ENCODE measurements at regions not wholly inside any gene's neighbourhood (a gene's known extent, or its start where the extent isn't known, plus 50 kb on each side); places are given as distances from the start of the nearest gene placed in this dataset.

GRCh38 chr4:33959519-33959918, 2284.8 kb downstream of the ARAP2 start:
- no peak overlapping the region for H3K27ac ChIP-seq (ENCODE audit: low read depth in 1 of 2, low read length in 2 of 2)

GRCh38 chr4:33961761-33962160, 2282.6 kb downstream of the ARAP2 start:
- POLR2A ChIA-PET, result no interaction called here
- DNase-seq (no peak), ATAC-seq (ENCODE audit: poor library complexity) (no peak)
- H3K9me3 ChIP-seq (ENCODE audit: control insufficient read depth in 1 of 2, insufficient read depth in 1 of 2, low read length in 2 of 2), result peaks cover 0 to 9% of the 10 kb centered on the region in 2 experiments
- no peaks in the 10 kb centered on the region for H3K36me3 ChIP-seq (ENCODE audit: insufficient read depth, low read length)
- Mint-ChIP-seq H3K27me3 (no peaks in the 10 kb centered on the region), H3K4me3 (no peak overlapping the region), H3K36me3 (ENCODE audit: low read depth) (no peaks in the 10 kb centered on the region), H3K27ac (no peak overlapping the region), H3K9me3 (peaks cover 17% of the 10 kb centered on the region), H3K4me1 (ENCODE audit: low read depth) (no peaks in the 10 kb centered on the region)
- CTCF ChIA-PET, result no interaction called here
- no peaks in the 10 kb centered on the region for H3K27me3 ChIP-seq (ENCODE audit: control insufficient read depth in 1 of 2, insufficient read depth in 2 of 2, low read length in 2 of 2)
- H3K27ac ChIP-seq (ENCODE audit: low read depth in 1 of 2, low read length in 2 of 2), result no peak overlapping the region
- intact Hi-C loops (cut with DNase I, micrococcal nuclease), result no loop called here
- no peak overlapping the region for H3K4me3 ChIP-seq (ENCODE audit: low read length)
- TF ChIP-seq CTCF (IDR thresholded peaks at IDR 0.05), result no peak
- H3K4me1 ChIP-seq (ENCODE audit: insufficient read depth, low read length), result no peaks in the 10 kb centered on the region

More at GRCh38 chr4:33959519-33959918, 2284.8 kb downstream of the ARAP2 start:
- Mint-ChIP-seq H3K9me3 (peaks cover 17% of the 10 kb centered on the region), H3K4me3 (no peak overlapping the region), H3K27ac (no peak overlapping the region), H3K36me3 (ENCODE audit: low read depth) (no peaks in the 10 kb centered on the region), H3K27me3 (no peaks in the 10 kb centered on the region), H3K4me1 (ENCODE audit: low read depth) (no peaks in the 10 kb centered on the region)
- H3K4me3 ChIP-seq (ENCODE audit: low read length), result no peak overlapping the region
- TF ChIP-seq CTCF (IDR thresholded peaks at IDR 0.05), result no peak
- H3K36me3 ChIP-seq (ENCODE audit: insufficient read depth, low read length), result no peaks in the 10 kb centered on the region
- ChIA-PET POLR2A (no interaction called here), CTCF (no interaction called here)
- H3K9me3 ChIP-seq (ENCODE audit: control insufficient read depth in 1 of 2, insufficient read depth in 1 of 2, low read length in 2 of 2), result peaks cover 0 to 22% of the 10 kb centered on the region in 2 experiments
- no peaks in the 10 kb centered on the region for H3K4me1 ChIP-seq (ENCODE audit: insufficient read depth, low read length)
- DNase-seq, result no peak
- no peak for ATAC-seq (ENCODE audit: poor library complexity)
- H3K27me3 ChIP-seq (ENCODE audit: control insufficient read depth in 1 of 2, insufficient read depth in 2 of 2, low read length in 2 of 2), result no peaks in the 10 kb centered on the region
- intact Hi-C loops (cut with DNase I, micrococcal nuclease), result no loop called here

GRCh38 chr4:33966808-33967207, 2277.5 kb downstream of the ARAP2 start:
- Mint-ChIP-seq H3K4me1 (ENCODE audit: low read depth) (no peaks in the 10 kb centered on the region), H3K27ac (no peak overlapping the region), H3K36me3 (ENCODE audit: low read depth) (no peaks in the 10 kb centered on the region), H3K9me3 (peaks cover 11% of the 10 kb centered on the region), H3K27me3 (no peaks in the 10 kb centered on the region), H3K4me3 (no peak overlapping the region)
- no peak for TF ChIP-seq CTCF (IDR thresholded peaks at IDR 0.05)
- DNase-seq (no peak), ATAC-seq (ENCODE audit: poor library complexity) (no peak)
- H3K9me3 ChIP-seq (ENCODE audit: control insufficient read depth in 1 of 2, insufficient read depth in 1 of 2, low read length in 2 of 2), result peaks cover 6 to 9% of the 10 kb centered on the region in 2 experiments
- H3K36me3 ChIP-seq (ENCODE audit: insufficient read depth, low read length), result no peaks in the 10 kb centered on the region
- CTCF ChIA-PET, result no interaction called here
- POLR2A ChIA-PET, result no interaction called here
- H3K27ac ChIP-seq (ENCODE audit: low read depth in 1 of 2, low read length in 2 of 2), result no peak overlapping the region
- no peaks in the 10 kb centered on the region for H3K4me1 ChIP-seq (ENCODE audit: insufficient read depth, low read length)
- no peaks in the 10 kb centered on the region for H3K27me3 ChIP-seq (ENCODE audit: control insufficient read depth in 1 of 2, insufficient read depth in 2 of 2, low read length in 2 of 2)
- no peak overlapping the region for H3K4me3 ChIP-seq (ENCODE audit: low read length)
- intact Hi-C loops (cut with DNase I, micrococcal nuclease), result no loop called here
